OCI-LY7 (cell line): ENCODE measurements at regions not wholly inside any gene's neighbourhood (a gene's known extent, or its start where the extent isn't known, plus 50 kb on each side); places are given as distances from the start of the nearest gene placed in this dataset.

ENCODE experiments used
- BruUV-seq: library from RNA; stranded (reverse); fragments of 400-500 nt; replicated peaks from 2 replicates; lab custom pipeline; 2021; lab: Mats Ljungman, UMichigan
- CTCF ChIA-PET: fragments of 300-600 bp; sonication (Branson Sonifier 250); formaldehyde crosslinking; loops from one replicate; lab custom pipeline; 2022; ENCODE audit warnings: antibody characterized with exemption; ENCODE audit not compliant: unreplicated experiment; lab: Charles Lee
- POLR2A ChIA-PET: fragments of 300-600 bp; sonication (Branson Sonifier 250); formaldehyde crosslinking; loops from one replicate; lab custom pipeline; 2022; ENCODE audit warnings: antibody characterized with exemption; lab: Charles Lee
- DNase-seq: peaks from one replicate; pipeline ENCODE4 v3.0.0-alpha.2; 2015; ENCODE audit warnings: low spot score
- H2AFZ ChIP-seq: fragments of 200-600 bp; sonication (generic), shearing (Covaris generic); 2 replicates; pipeline ENCODE4 v1.6.1; 2014; ENCODE audit warnings: mild to moderate bottlenecking, antibody characterized with exemption, low read length, moderate library complexity
- H3K27ac ChIP-seq: fragments of 200-600 bp; sonication (generic); 2 replicates; pipeline ENCODE4 v1.5.1; 2014; ENCODE audit warnings: mixed run types, low read depth, mild to moderate bottlenecking, moderate library complexity, low read length, inconsistent platforms; ENCODE audit not compliant: poor library complexity, severe bottlenecking
- H3K36me3 ChIP-seq: fragments of 200-600 bp; sonication (generic); 2 replicates; pipeline ENCODE4 v1.6.1; 2014; ENCODE audit warnings: mild to moderate bottlenecking, antibody characterized with exemption, low read length, moderate library complexity, mixed read lengths; ENCODE audit not compliant: insufficient read depth
- H3K4me1 ChIP-seq: fragments of 200-600 bp; sonication (generic); 2 replicates; pipeline ENCODE4 v1.5.1; 2014; ENCODE audit warnings: mild to moderate bottlenecking, low read length; ENCODE audit not compliant: insufficient read depth, poor library complexity, severe bottlenecking
- H3K4me2 ChIP-seq: fragments of 200-600 bp; sonication (generic); 2 replicates; pipeline ENCODE4 v1.6.1; 2014; ENCODE audit warnings: mild to moderate bottlenecking, low read length
- H3K4me3 ChIP-seq: fragments of 200-600 bp; sonication (generic); 2 replicates; pipeline ENCODE4 v1.5.1; 2014; ENCODE audit warnings: mild to moderate bottlenecking, low read depth, low read length; ENCODE audit not compliant: poor library complexity, severe bottlenecking
- H3K79me2 ChIP-seq: fragments of 200-600 bp; sonication (generic); 2 replicates; pipeline ENCODE4 v1.6.1; 2016; ENCODE audit warnings: low read depth, mild to moderate bottlenecking, low read length, moderate library complexity, mixed read lengths; ENCODE audit not compliant: insufficient read depth
- H3K9me2 ChIP-seq: fragments of 200-600 bp; sonication (generic); 2 replicates; pipeline ENCODE4 v1.6.1; 2016; ENCODE audit warnings: mild to moderate bottlenecking, low read length, mixed read lengths; ENCODE audit not compliant: insufficient read depth
- H3K9me3 ChIP-seq: fragments of 200-600 bp; sonication (generic); 2 replicates; pipeline ENCODE4 v1.6.1; 2014; ENCODE audit warnings: mild to moderate bottlenecking, mixed run types, low read length, mixed read lengths
- H4K20me1 ChIP-seq: fragments of 200-600 bp; sonication (generic); 2 replicates; pipeline ENCODE4 v1.6.1; 2014; ENCODE audit warnings: mild to moderate bottlenecking, antibody characterized with exemption, low read length, moderate library complexity, mixed read lengths; ENCODE audit not compliant: insufficient read depth
- EZH2phosphoT487 ChIP-seq: fragments of 200-600 bp; sonication (generic); IDR thresholded peaks from 2 replicates; pipeline ENCODE4 v1.6.1; 2018; ENCODE audit warnings: low read depth, borderline replicate concordance, mild to moderate bottlenecking, mixed run types, antibody characterized with exemption, low read length, moderate library complexity, mixed read lengths
- intact Hi-C: fragments of 100-400 bp; cut with micrococcal nuclease; formaldehyde crosslinking; loops from one replicate; pipeline ENCODE4 v1.10.0; 2022; ENCODE audit not compliant: unreplicated experiment
- TF ChIP-seq, protein P1 (sequence below): fragments of 200-600 bp; sonication (generic); conservative IDR thresholded peaks from 2 replicates; pipeline ENCODE4 v1.5.1; 2014; ENCODE audit warnings: mild to moderate bottlenecking, antibody characterized with exemption, low read length, moderate library complexity, mixed read lengths

DNA sequence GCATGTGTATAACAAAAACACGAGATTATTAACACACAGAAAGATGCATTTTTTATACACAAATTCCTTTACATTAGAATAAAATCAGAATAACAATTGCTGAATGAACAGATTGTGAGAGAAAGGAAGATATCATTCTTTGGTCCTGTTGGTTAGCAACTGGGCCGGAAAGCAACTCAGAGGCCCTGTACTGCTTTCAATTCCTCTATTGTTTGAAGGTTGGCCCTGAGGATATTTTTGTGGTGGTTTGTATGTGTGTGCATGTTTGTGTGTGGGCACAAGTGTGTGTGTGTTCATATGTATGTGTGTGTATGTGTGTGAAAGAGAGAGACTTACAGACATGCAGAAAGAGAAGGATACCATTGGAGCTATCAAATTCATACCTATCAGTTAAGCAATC, 356.8 kb upstream of the DMAC1 start:
- no TSS peak for BruUV-seq
- CTCF ChIA-PET, result no interaction called here

DNA sequence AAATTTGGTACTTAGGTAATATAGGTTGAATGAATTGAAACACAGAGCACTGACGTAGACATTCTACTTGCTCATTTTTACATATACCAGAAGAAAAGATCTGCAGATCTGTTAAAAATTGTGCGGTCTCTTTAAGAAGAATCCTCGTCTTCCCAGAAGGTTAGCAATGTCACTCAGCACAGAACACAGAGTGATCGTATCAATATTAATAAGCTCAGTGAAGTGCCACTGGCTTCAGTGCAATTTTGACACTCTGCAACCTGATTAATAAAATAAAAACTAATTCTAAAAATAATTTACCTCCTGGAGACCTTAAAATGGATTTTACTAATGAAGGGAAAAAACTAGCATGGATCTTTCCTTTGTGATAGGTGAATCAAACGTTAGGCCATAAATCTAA, 356.1 kb upstream of the DMAC1 start:
- Histone ChIP-seq H4K20me1 (no peaks in the 10 kb centered on the region), H3K9me3 (no peaks in the 10 kb centered on the region), H3K4me1 (no peaks in the 10 kb centered on the region), H3K4me3 (no peak overlapping the region), H3K79me2 (no peaks in the 10 kb centered on the region), H3K36me3 (no peaks in the 10 kb centered on the region), H3K4me2 (no peak overlapping the region), H3K9me2 (no peaks in the 10 kb centered on the region), H3K27ac (no peak overlapping the region), H2AFZ (no peak overlapping the region)
- BruUV-seq, result no TSS peak
- POLR2A ChIA-PET, result no interaction called here
- intact Hi-C loops, result no loop called here
- no peak for DNase-seq
- no peak for TF ChIP-seq EZH2phosphoT487
- TF ChIP-seq, protein P1, sequence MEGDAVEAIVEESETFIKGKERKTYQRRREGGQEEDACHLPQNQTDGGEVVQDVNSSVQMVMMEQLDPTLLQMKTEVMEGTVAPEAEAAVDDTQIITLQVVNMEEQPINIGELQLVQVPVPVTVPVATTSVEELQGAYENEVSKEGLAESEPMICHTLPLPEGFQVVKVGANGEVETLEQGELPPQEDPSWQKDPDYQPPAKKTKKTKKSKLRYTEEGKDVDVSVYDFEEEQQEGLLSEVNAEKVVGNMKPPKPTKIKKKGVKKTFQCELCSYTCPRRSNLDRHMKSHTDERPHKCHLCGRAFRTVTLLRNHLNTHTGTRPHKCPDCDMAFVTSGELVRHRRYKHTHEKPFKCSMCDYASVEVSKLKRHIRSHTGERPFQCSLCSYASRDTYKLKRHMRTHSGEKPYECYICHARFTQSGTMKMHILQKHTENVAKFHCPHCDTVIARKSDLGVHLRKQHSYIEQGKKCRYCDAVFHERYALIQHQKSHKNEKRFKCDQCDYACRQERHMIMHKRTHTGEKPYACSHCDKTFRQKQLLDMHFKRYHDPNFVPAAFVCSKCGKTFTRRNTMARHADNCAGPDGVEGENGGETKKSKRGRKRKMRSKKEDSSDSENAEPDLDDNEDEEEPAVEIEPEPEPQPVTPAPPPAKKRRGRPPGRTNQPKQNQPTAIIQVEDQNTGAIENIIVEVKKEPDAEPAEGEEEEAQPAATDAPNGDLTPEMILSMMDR, result no peak
- CTCF ChIA-PET, result no interaction called here

More for the DNA sequence above, 356.8 kb upstream of the DMAC1 start:
- no peak for DNase-seq
- Histone ChIP-seq H3K36me3 (no peaks in the 10 kb centered on the region), H3K27ac (no peak overlapping the region), H3K4me1 (no peaks in the 10 kb centered on the region), H3K9me2 (no peaks in the 10 kb centered on the region), H2AFZ (no peak overlapping the region), H3K4me3 (no peak overlapping the region), H3K4me2 (no peak overlapping the region), H4K20me1 (no peaks in the 10 kb centered on the region), H3K79me2 (no peaks in the 10 kb centered on the region), H3K9me3 (no peaks in the 10 kb centered on the region)
- TF ChIP-seq, protein P1, result no peak
- TF ChIP-seq EZH2phosphoT487, result no peak
- POLR2A ChIA-PET, result interaction anchor here (0.5 kb wide), 1 partner anchor 1178 kb away, joined by 3 read pairs; no protein-coding TSS in a partner anchor
- intact Hi-C loops, result no loop called here

DNA sequence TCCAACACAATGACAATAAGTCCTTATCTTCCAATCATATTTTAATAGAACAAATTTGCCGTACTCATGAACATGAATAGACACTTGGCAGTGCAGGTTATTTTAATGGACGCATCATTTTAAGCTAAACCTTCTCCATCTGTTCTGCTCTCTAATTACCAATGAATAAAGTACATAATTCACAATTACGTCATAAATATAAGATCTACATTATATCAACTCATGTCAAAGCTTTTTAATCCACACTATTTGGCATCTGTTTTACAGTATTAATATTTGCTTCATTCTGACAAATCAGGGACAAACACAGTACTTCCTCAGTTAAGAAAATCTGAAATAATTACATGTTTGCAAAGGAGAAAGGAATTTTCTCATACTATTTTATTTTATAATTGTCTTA, 344.1 kb upstream of the DMAC1 start:
- Histone ChIP-seq H3K9me3 (no peaks in the 10 kb centered on the region), H3K4me3 (no peak overlapping the region), H3K4me2 (no peak overlapping the region), H3K79me2 (no peaks in the 10 kb centered on the region), H3K36me3 (no peaks in the 10 kb centered on the region), H4K20me1 (no peaks in the 10 kb centered on the region), H3K9me2 (no peaks in the 10 kb centered on the region), H2AFZ (no peak overlapping the region), H3K27ac (no peak overlapping the region), H3K4me1 (no peaks in the 10 kb centered on the region)
- POLR2A ChIA-PET, result interaction anchor here (0.9 kb wide), 1 partner anchor 10 kb away, joined by 4 read pairs; no protein-coding TSS in a partner anchor
- CTCF ChIA-PET, result no interaction called here
- no peak for TF ChIP-seq EZH2phosphoT487
- TF ChIP-seq, protein P1, result no peak
- DNase-seq, result no peak
- intact Hi-C loops, result no loop called here
- no TSS peak for BruUV-seq
